Cardiac septum (tissue), 1 donor: ENCODE measurements at regions not wholly inside any gene's neighbourhood (a gene's known extent, or its start where the extent isn't known, plus 50 kb on each side); places are given as distances from the start of the nearest gene placed in this dataset.
"Not testable (repeated sequence)": the region's sequence is repeated elsewhere in the genome, so short reads cannot be mapped to it uniquely, and the experiment has no call there.

Experiments
- DNase-seq: peaks from one replicate; pipeline ENCODE4 v3.0.0-alpha.2; 2020; ENCODE audit warnings: low spot score
- intact Hi-C: fragments of 100-400 bp; cut with DNase I; formaldehyde crosslinking; loops from one replicate; pipeline ENCODE4 v1.14.0; 2022
- donor health status: DM: no; HTN: no; CAD: no.

GRCh38 chrX:84851183-84851582 is 152.5 kb upstream of the APOOL start:
- DNase-seq, intact Hi-C loops: not testable (repeated sequence)

- intact Hi-C loops, DNase-seq: not testable (repeated sequence)
Measured at GRCh38 chrX:84856791-84857190, 146.9 kb upstream of the APOOL start.

GRCh38 chrX:84858771-84859170 is 144.9 kb upstream of the APOOL start:
- intact Hi-C loops, DNase-seq: not testable (repeated sequence)

GRCh38 chrX:84865113-84865512 is 138.6 kb upstream of the APOOL start:
- intact Hi-C loops, result no loop called here
- DNase-seq, result no peak

GRCh38 chrX:84870281-84870680 is 133.4 kb upstream of the APOOL start:
- intact Hi-C loops, DNase-seq: not testable (repeated sequence)

GRCh38 chrX:84872160-84872771 is 131.4 kb upstream of the APOOL start:
- DNase-seq, intact Hi-C loops: not testable (repeated sequence)

GRCh38 chrX:84873176-84873575 is 130.5 kb upstream of the APOOL start:
- intact Hi-C loops, result no loop called here
- no peak for DNase-seq

- intact Hi-C loops, result no loop called here
- no peak for DNase-seq
Measured at GRCh38 chrX:84876876-84877275, 126.8 kb upstream of the APOOL start.

- DNase-seq, result no peak
- intact Hi-C loops, result no loop called here
Measured at GRCh38 chrX:84893897-84894296, 109.8 kb upstream of the APOOL start.

- no peak for DNase-seq
- intact Hi-C loops, result no loop called here
Measured at GRCh38 chrX:84907324-84907968, 96.2 kb upstream of the APOOL start.

- intact Hi-C loops, result loop anchor here (2.0 kb wide), 1 partner anchor 180 kb away; no protein-coding TSS in a partner anchor
- DNase-seq, result no peak
Measured at GRCh38 chrX:84909151-84909550, 94.5 kb upstream of the APOOL start.

GRCh38 chrX:84924624-84925023 is 79.1 kb upstream of the APOOL start:
- DNase-seq, result no peak
- intact Hi-C loops, result no loop called here

- DNase-seq, result no peak
- intact Hi-C loops, result no loop called here
Measured at GRCh38 chrX:84932814-84933213, 70.9 kb upstream of the APOOL start.

- DNase-seq, result no peak
Measured at GRCh38 chrX:84933956-84934556, 69.6 kb upstream of the APOOL start.

More at GRCh38 chrX:84933956-84934556, 69.6 kb upstream of the APOOL start:
- intact Hi-C loops, result no loop called here
